Activated B cell treated with CpG ODN at 0.5 μM for 24 hours (primary cell): ENCODE measurements at regions not wholly inside any gene's neighbourhood (a gene's known extent, or its start where the extent isn't known, plus 50 kb on each side); places are given as distances from the start of the nearest gene placed in this dataset.

Experiments used
- ATAC-seq: fragments of 200-7000 bp; cut with Tn5 transposase; one replicate; pipeline ENCODE4 v1.10.0; 2021; ENCODE audit warnings: low read depth, mild to moderate bottlenecking, moderate library complexity
- CTCF ChIA-PET: fragments of 350-600 bp; sonication (Branson Sonifier 250); formaldehyde crosslinking; loops from one replicate; lab custom pipeline; 2021; ENCODE audit warnings: antibody characterized with exemption; lab: Charles Lee
- POLR2A ChIA-PET: fragments of 350-600 bp; sonication (Branson Sonifier 250); formaldehyde crosslinking; loops from one replicate; lab custom pipeline; 2021; ENCODE audit warnings: antibody characterized with exemption; lab: Charles Lee
- DNase-seq: peaks from one replicate; pipeline ENCODE4 v3.0.0; 2022
- H3K27ac Mint-ChIP-seq: one replicate; pipeline ENCODE4 v1.8.0; 2020; ENCODE audit warnings: mixed read lengths
- H3K27me3 Mint-ChIP-seq: one replicate; pipeline ENCODE4 v1.8.0; 2021; ENCODE audit warnings: mixed read lengths
- H3K36me3 Mint-ChIP-seq: one replicate; pipeline ENCODE4 v1.8.0; 2021; ENCODE audit warnings: low read depth, mixed read lengths
- H3K4me1 Mint-ChIP-seq: one replicate; pipeline ENCODE4 v1.8.0; 2021; ENCODE audit warnings: mixed read lengths
- H3K4me3 Mint-ChIP-seq: one replicate; pipeline ENCODE4 v1.8.0; 2020; ENCODE audit warnings: mild to moderate bottlenecking, mixed read lengths
- H3K9me3 Mint-ChIP-seq: one replicate; pipeline ENCODE4 v1.8.0; 2020; ENCODE audit warnings: mixed read lengths
- intact Hi-C: fragments of 100-400 bp; cut with micrococcal nuclease; formaldehyde crosslinking; loops from one replicate; pipeline ENCODE4 v1.15.1; 2024
- TF ChIP-seq, protein P1 (sequence below): fragments of 200-600 bp; IDR thresholded peaks from one replicate; pipeline ENCODE4 v1.8.0; 2022; ENCODE audit warnings: antibody characterized with exemption, mild to moderate bottlenecking

DNA sequence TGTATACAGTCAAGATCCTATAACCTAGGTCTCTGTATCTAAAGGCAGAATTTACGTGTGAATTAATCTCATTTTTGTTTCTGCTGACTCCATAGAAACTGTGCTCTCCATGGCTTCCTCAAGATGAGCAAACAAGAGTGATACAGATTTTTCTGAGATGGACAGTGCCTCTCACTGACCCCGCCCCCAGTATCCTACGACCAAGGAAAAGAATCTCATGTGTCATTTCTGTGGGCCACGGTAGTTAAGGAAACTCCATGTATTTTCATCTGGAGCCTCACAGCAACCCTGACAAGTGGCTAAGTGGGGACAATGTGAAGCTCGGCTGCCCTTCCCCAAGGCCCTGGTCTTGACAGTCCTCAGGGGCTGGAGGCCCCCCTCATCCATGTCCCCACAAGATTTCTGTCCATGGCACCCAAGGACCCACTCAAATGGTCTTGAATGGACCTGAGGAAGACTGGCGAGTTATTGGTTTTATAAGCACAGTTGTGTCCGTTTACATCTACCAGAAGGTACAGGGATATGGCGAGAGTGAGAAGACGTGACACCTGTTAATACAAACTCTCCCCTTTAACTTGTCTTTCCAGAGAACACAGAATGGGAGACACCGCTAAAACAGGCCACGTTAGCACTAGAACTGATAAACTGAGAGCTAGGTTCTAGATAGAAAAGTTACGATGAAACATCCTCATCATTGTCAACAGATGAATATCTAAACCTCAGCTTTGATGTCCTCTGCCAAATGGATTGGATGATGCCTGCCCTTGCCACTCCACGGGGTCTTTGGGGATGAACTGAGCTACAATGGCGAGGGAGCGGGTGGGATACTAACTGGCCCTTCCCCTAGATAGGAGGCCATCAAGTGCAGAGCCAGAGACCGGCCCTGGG is 108.4 kb upstream of the EGLN3 start:
- no peaks in the 10 kb centered on the region for H3K36me3 Mint-ChIP-seq
- CTCF ChIA-PET = no interaction called here
- no peaks in the 10 kb centered on the region for H3K9me3 Mint-ChIP-seq
- H3K27ac Mint-ChIP-seq = no peak overlapping the region
- DNase-seq = no peak
- H3K4me1 Mint-ChIP-seq = peaks cover 7% of the 10 kb centered on the region
- H3K27me3 Mint-ChIP-seq = peaks cover 24% of the 10 kb centered on the region
- intact Hi-C loops = no loop called here
- no peak overlapping the region for H3K4me3 Mint-ChIP-seq
- TF ChIP-seq, protein P1, sequence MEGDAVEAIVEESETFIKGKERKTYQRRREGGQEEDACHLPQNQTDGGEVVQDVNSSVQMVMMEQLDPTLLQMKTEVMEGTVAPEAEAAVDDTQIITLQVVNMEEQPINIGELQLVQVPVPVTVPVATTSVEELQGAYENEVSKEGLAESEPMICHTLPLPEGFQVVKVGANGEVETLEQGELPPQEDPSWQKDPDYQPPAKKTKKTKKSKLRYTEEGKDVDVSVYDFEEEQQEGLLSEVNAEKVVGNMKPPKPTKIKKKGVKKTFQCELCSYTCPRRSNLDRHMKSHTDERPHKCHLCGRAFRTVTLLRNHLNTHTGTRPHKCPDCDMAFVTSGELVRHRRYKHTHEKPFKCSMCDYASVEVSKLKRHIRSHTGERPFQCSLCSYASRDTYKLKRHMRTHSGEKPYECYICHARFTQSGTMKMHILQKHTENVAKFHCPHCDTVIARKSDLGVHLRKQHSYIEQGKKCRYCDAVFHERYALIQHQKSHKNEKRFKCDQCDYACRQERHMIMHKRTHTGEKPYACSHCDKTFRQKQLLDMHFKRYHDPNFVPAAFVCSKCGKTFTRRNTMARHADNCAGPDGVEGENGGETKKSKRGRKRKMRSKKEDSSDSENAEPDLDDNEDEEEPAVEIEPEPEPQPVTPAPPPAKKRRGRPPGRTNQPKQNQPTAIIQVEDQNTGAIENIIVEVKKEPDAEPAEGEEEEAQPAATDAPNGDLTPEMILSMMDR = no peak
- POLR2A ChIA-PET = no interaction called here
- no peak for ATAC-seq

GRCh38 chr14:34058510-34058909 is 107.6 kb upstream of the EGLN3 start:
- Mint-ChIP-seq H3K4me1 (peaks cover 7% of the 10 kb centered on the region), H3K27me3 (peaks cover 27% of the 10 kb centered on the region), H3K4me3 (no peak overlapping the region), H3K9me3 (no peaks in the 10 kb centered on the region), H3K36me3 (no peaks in the 10 kb centered on the region), H3K27ac (no peak overlapping the region)
- TF ChIP-seq, protein P1 = no peak
- intact Hi-C loops = no loop called here
- CTCF ChIA-PET = no interaction called here
- POLR2A ChIA-PET = no interaction called here
- DNase-seq (no peak), ATAC-seq (no peak)

- H3K4me1 Mint-ChIP-seq = peaks cover 7% of the 10 kb centered on the region
- DNase-seq (no peak), ATAC-seq (no peak)
- ChIA-PET POLR2A (no interaction called here), CTCF (no interaction called here)
- H3K4me3 Mint-ChIP-seq = no peak overlapping the region
- H3K27me3 Mint-ChIP-seq = peaks cover 18% of the 10 kb centered on the region
- no peak overlapping the region for H3K27ac Mint-ChIP-seq
- no peaks in the 10 kb centered on the region for H3K9me3 Mint-ChIP-seq
- TF ChIP-seq, protein P1 = no peak
- no peaks in the 10 kb centered on the region for H3K36me3 Mint-ChIP-seq
- intact Hi-C loops = no loop called here
Measured at GRCh38 chr14:34056046-34056445, 105.2 kb upstream of the EGLN3 start.

- TF ChIP-seq, protein P1 = no peak
- CTCF ChIA-PET = no interaction called here
- ATAC-seq (no peak), DNase-seq (no peak)
- Mint-ChIP-seq H3K9me3 (no peaks in the 10 kb centered on the region), H3K36me3 (no peaks in the 10 kb centered on the region), H3K27me3 (peaks cover 13% of the 10 kb centered on the region), H3K27ac (no peak overlapping the region), H3K4me1 (peaks cover 3% of the 10 kb centered on the region), H3K4me3 (no peak overlapping the region)
- intact Hi-C loops = no loop called here
- POLR2A ChIA-PET = no interaction called here
Measured at GRCh38 chr14:34055157-34055950, 104.5 kb upstream of the EGLN3 start.

DNA sequence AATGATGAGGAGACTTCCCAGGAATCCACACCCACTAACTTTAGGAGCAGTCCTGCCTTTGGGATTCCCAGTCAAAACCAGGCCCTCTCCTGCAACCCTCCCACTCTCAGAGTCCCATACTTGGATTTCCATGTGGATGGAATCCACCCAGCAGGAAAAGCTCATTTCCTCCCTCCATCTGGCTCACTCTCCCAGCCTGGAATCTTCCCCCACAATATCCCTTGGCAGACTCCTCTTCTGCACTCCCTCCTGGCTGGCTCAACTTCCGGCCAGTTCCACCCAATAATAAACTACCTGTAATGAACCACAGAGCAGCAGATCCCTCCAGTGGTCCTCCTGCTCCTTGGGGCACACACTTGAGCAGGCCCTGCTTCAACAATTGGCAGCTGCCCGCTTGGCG is 102.8 kb upstream of the EGLN3 start:
- peaks cover 3% of the 10 kb centered on the region for H3K27me3 Mint-ChIP-seq
- no peaks in the 10 kb centered on the region for H3K9me3 Mint-ChIP-seq
- DNase-seq (no peak), ATAC-seq (no peak)
- ChIA-PET CTCF (no interaction called here), POLR2A (no interaction called here)
- TF ChIP-seq, protein P1 = no peak
- intact Hi-C loops = no loop called here
- H3K36me3 Mint-ChIP-seq = no peaks in the 10 kb centered on the region
- H3K4me1 Mint-ChIP-seq = no peaks in the 10 kb centered on the region
- no peak overlapping the region for H3K4me3 Mint-ChIP-seq
- no peak overlapping the region for H3K27ac Mint-ChIP-seq
